GM12878 (cell line): ENCODE measurements at regions not wholly inside any gene's neighbourhood (a gene's known extent, or its start where the extent isn't known, plus 50 kb on each side); places are given as distances from the start of the nearest gene placed in this dataset.

Source experiments
- ATAC-seq: fragments of 200-7000 bp; cut with Tn5 transposase; 3 replicates; pipeline ENCODE4 v1.9.1; 2020; ENCODE audit warnings: mild to moderate bottlenecking, moderate library complexity
- BruUV-seq: library from RNA; stranded (reverse); fragments of 400-500 nt; replicated peaks from 2 replicates; lab custom pipeline; 2021; lab: Mats Ljungman, UMichigan
- CTCF ChIA-PET: fragments of 300-600 bp; sonication (Branson Sonifier 250); formaldehyde crosslinking; extraction: SDS; loops from one replicate; lab custom pipeline; 2021; ENCODE audit warnings: inconsistent platforms; lab: Yijun Ruan, JAX
- POLR2A ChIA-PET: fragments of 350-600 bp; formaldehyde crosslinking; extraction: SDS; loops from one replicate; lab custom pipeline; 2021; ENCODE audit warnings: inconsistent platforms; lab: Charles Lee
- RAD21 ChIA-PET: fragments of 300-600 bp; sonication (Branson Sonifier 250); formaldehyde crosslinking; loops from one replicate; lab custom pipeline; 2023; ENCODE audit warnings: antibody characterized with exemption; ENCODE audit not compliant: unreplicated experiment; lab: Charles Lee
- SMC1A ChIA-PET: fragments of 300-600 bp; sonication (Branson Sonifier 250); formaldehyde crosslinking; loops from one replicate; lab custom pipeline; 2023; ENCODE audit not compliant: unreplicated experiment, uncharacterized antibody; lab: Charles Lee
- DNase-seq: peaks from one replicate; pipeline ENCODE4 v3.0.0-alpha.2; 2011; ENCODE audit warnings: low read depth, low spot score
- FAIRE-seq: peaks from 3 replicates; lab custom pipeline; 2011; peaks lifted over from hg19 to GRCh38; lab: Jason Lieb, UNC
- H2AFZ ChIP-seq: 2 replicates; pipeline ENCODE4 v1.6.0; 2011; ENCODE audit warnings: low read depth, low read length, control low read depth; ENCODE audit not compliant: control insufficient read depth
- H3K27ac ChIP-seq: 2 replicates; pipeline ENCODE4 v1.5.1; 2011; ENCODE audit warnings: control low read depth; ENCODE audit not compliant: control insufficient read depth, insufficient read depth
- H3K27me3 ChIP-seq, 2 experiments: replicated peaks in 1 of 2; 2 replicates each; pipeline versions ENCODE4 v1.6.0 to v1.6.1; 2011; ENCODE audit warnings: low read length in 1 of 2; ENCODE audit not compliant: control insufficient read depth in 2 of 2, insufficient read depth in 2 of 2
- H3K36me3 ChIP-seq, 2 experiments: 2 replicates each; pipeline ENCODE4 v1.5.1; 2011; ENCODE audit warnings: low read length in 1 of 2; ENCODE audit not compliant: control insufficient read depth in 2 of 2, insufficient read depth in 2 of 2
- H3K4me1 ChIP-seq: 2 replicates; pipeline ENCODE4 v1.6.1; 2011; ENCODE audit warnings: mild to moderate bottlenecking, low read length, moderate library complexity, mixed read lengths; ENCODE audit not compliant: control insufficient read depth, insufficient read depth
- H3K4me2 ChIP-seq: 2 replicates; pipeline ENCODE4 v1.6.0; 2011; ENCODE audit warnings: control low read depth; ENCODE audit not compliant: control insufficient read depth, insufficient read depth
- H3K4me3 ChIP-seq: fragments of 200-600 bp; sonication (generic); 2 replicates; pipeline ENCODE4 v1.5.1; 2016
- H3K79me2 ChIP-seq: 2 replicates; pipeline ENCODE4 v1.6.0; 2011; ENCODE audit warnings: low read length; ENCODE audit not compliant: control insufficient read depth, insufficient read depth
- H3K9ac ChIP-seq: 2 replicates; pipeline ENCODE4 v1.8.0; 2011; ENCODE audit warnings: low read length, control low read depth, mixed read lengths; ENCODE audit not compliant: control insufficient read depth, insufficient read depth
- H3K9me3 ChIP-seq: replicated peaks from 3 replicates; pipeline ENCODE4 v1.5.1; 2011; ENCODE audit warnings: mild to moderate bottlenecking, low read length; ENCODE audit not compliant: control insufficient read depth, insufficient read depth
- H4K20me1 ChIP-seq: 2 replicates; pipeline ENCODE4 v1.6.0; 2011; ENCODE audit not compliant: control insufficient read depth, insufficient read depth
- EED ChIP-seq: sonication (generic); IDR thresholded peaks from 2 replicates; pipeline ENCODE4 v1.6.1; 2016; ENCODE audit warnings: antibody characterized with exemption, low read depth
- EGR1 ChIP-seq, 2 experiments: IDR thresholded peaks; 1 replicate in 1 of 2; 2 replicates in 1 of 2; pipeline ENCODE4 v1.6.1; 2011 to 2012; ENCODE audit warnings: low read depth in 2 of 2, low read length in 2 of 2, borderline replicate concordance in 1 of 2, mild to moderate bottlenecking in 1 of 2, moderate library complexity in 1 of 2
- ETV6 ChIP-seq, 2 experiments: fragments of 450-650 bp in 1 of 2; IDR thresholded peaks in 1 of 2; conservative IDR thresholded peaks in 1 of 2; 2 replicates each; pipeline ENCODE4 v1.6.1; 2014; ENCODE audit warnings: antibody characterized with exemption in 1 of 2, borderline replicate concordance in 1 of 2, low read depth in 1 of 2, mild to moderate bottlenecking in 1 of 2, moderate library complexity in 1 of 2
- FOS ChIP-seq: IDR thresholded peaks from 3 replicates; pipeline ENCODE4 v1.6.1; 2011; ENCODE audit warnings: borderline replicate concordance; ENCODE audit not compliant: insufficient read length; ENCODE audit errors: extremely low read depth
- HDAC2 ChIP-seq: fragments of 200-600 bp; sonication (generic); IDR thresholded peaks from 2 replicates; pipeline ENCODE4 v1.6.1; 2017
- MTA3 ChIP-seq: IDR thresholded peaks from 2 replicates; pipeline ENCODE4 v1.6.1; 2012; ENCODE audit warnings: low read length, inconsistent platforms, borderline replicate concordance
- NR2C1 ChIP-seq: fragments of 450-650 bp; IDR thresholded peaks from 2 replicates; pipeline ENCODE4 v1.6.1; 2017; ENCODE audit warnings: antibody characterized with exemption, mild to moderate bottlenecking, moderate library complexity
- SREBF2 ChIP-seq: IDR thresholded peaks from 2 replicates; pipeline ENCODE4 v1.6.1; 2012; ENCODE audit warnings: mild to moderate bottlenecking, low read length
- TAF1 ChIP-seq: IDR thresholded peaks from 2 replicates; pipeline ENCODE4 v1.6.1; 2011; ENCODE audit warnings: mild to moderate bottlenecking, low read depth, low read length, borderline replicate concordance
- ZNF274 ChIP-seq: IDR thresholded peaks from one replicate; pipeline ENCODE4 v1.8.0; 2011; ENCODE audit not compliant: insufficient read length, insufficient read depth
- ZSCAN29 ChIP-seq: fragments of 450-650 bp; IDR thresholded peaks from 2 replicates; pipeline ENCODE4 v1.6.1; 2017; ENCODE audit warnings: mild to moderate bottlenecking, moderate library complexity
- WGBS: methylation state at CpG from one replicate; pipeline ENCODE4 v1.1.6; 2016; ENCODE audit warnings: low lambda C conversion rate; ENCODE audit not compliant: insufficient replicate concordance, insufficient coverage; ENCODE audit errors: missing lambda C conversion rate; 5-methylcytosine and 5-hydroxymethylcytosine counted together
- in situ Hi-C: fragments of 300-500 bp; cut with MboI; formaldehyde crosslinking; loops from 9 replicates; pipeline ENCODE4 v1.14.3; 2018; ENCODE audit warnings: mixed read lengths
- intact Hi-C: fragments of 100-400 bp; cut with micrococcal nuclease; formaldehyde crosslinking; loops from one replicate; pipeline ENCODE4 v1.14.2; 2022; ENCODE audit not compliant: unreplicated experiment
- TF ChIP-seq, protein P1 (sequence below): fragments of 450-650 bp; IDR thresholded peaks from 2 replicates; pipeline ENCODE4 v1.6.1; 2017; ENCODE audit warnings: borderline replicate concordance
- TF ChIP-seq, protein P2 (sequence below): fragments of 450-650 bp; IDR thresholded peaks from 2 replicates; pipeline ENCODE4 v1.6.1; 2017; ENCODE audit warnings: mild to moderate bottlenecking, low read depth, inconsistent platforms; ENCODE audit not compliant: poor library complexity, severe bottlenecking
- TF ChIP-seq, protein P3 (sequence below): IDR thresholded peaks from 2 replicates; pipeline ENCODE4 v1.6.1; 2011; ENCODE audit warnings: mild to moderate bottlenecking, low read depth, low read length, moderate library complexity; ENCODE audit not compliant: insufficient replicate concordance
- TF ChIP-seq, protein P4 (sequence below): fragments of 450-650 bp; IDR thresholded peaks from 2 replicates; pipeline ENCODE4 v1.6.1; 2017; ENCODE audit warnings: mild to moderate bottlenecking, moderate library complexity

DNA sequence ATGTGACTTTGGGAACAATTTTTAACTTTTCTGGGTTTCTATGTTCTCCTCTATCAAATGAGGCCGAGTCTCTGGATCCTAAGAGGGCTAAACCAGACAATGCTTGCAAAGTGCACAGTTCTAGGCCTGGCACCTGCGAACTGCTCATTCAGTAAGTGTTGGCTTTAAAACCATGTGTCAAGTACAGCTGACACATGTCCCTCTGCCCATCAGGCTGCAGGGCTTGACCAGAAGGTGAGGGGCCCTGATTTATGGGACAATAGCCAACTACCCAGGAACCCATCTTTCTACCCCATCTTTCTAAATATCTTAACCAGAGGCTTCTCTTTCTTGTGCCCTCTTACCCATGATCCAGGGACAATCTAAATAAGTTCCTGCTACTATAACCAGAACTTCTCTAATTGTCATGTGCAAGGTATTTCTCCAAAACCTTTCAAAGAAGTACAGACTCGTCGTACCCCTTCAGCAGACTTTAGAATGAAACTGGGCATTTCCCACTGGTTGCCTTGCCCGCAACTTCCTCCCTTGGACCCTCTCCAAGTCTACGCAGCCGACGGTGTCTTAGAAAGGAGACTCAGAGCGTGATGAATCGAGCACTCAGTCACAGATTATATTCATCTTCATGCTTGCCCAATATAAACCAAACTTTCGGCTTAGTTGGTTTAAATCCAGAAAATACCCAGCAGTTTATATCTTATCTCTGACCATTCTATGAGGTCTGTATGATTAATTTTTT lies 69.8 kb upstream of the STEAP1B start:
- no TSS peak for BruUV-seq
- Histone ChIP-seq H3K4me2 (no peak overlapping the region), H3K36me3 (no peaks in the 10 kb centered on the region), H3K9ac (no peak overlapping the region), H2AFZ (no peak overlapping the region), H4K20me1 (no peaks in the 10 kb centered on the region; the same call in 1 of the 2 replicates), H3K9me3 (no peaks in the 10 kb centered on the region), H3K4me3 (no peak overlapping the region), H3K27me3 (peaks cover 0 to 1% of the 10 kb centered on the region in 2 experiments; a peak in 1 of 4 replicates), H3K27ac (no peak overlapping the region), H3K4me1 (peaks cover 17% of the 10 kb centered on the region), H3K79me2 (no peaks in the 10 kb centered on the region)
- RAD21 ChIA-PET: no interaction called here
- DNase-seq (no peak), FAIRE-seq (no peak), ATAC-seq (no peak)
- WGBS: 30% methylated on average over 11 of the region's 11 CpGs
- intact Hi-C loops: no loop called here
- POLR2A ChIA-PET: no interaction called here
- SMC1A ChIA-PET: no interaction called here
- in situ Hi-C loops: no loop called here
- CTCF ChIA-PET: interaction anchor here (2.8 kb wide), 1 partner anchor 9 kb away, joined by 10 read pairs; no protein-coding TSS in a partner anchor
- TF ChIP-seq ZSCAN29 (no peak), ZNF274 (no peak), MTA3 (no peak), NR2C1 (no peak), EED (no peak), ETV6 (conservative IDR thresholded peaks at IDR 0.05 in 1 of 2, IDR thresholded peaks at IDR 0.05 in 1 of 2; ENCODE audit: borderline replicate concordance in 1 of 2, low read depth in 1 of 2) (no peak), SREBF2 (no peak), FOS (no peak), EGR1 (IDR thresholded peaks at IDR 0.05; ENCODE audit: borderline replicate concordance in 1 of 2, low read depth in 2 of 2, low read length in 2 of 2) (no peak), HDAC2 (no peak), TAF1 (no peak)
- TF ChIP-seq, protein P1, sequence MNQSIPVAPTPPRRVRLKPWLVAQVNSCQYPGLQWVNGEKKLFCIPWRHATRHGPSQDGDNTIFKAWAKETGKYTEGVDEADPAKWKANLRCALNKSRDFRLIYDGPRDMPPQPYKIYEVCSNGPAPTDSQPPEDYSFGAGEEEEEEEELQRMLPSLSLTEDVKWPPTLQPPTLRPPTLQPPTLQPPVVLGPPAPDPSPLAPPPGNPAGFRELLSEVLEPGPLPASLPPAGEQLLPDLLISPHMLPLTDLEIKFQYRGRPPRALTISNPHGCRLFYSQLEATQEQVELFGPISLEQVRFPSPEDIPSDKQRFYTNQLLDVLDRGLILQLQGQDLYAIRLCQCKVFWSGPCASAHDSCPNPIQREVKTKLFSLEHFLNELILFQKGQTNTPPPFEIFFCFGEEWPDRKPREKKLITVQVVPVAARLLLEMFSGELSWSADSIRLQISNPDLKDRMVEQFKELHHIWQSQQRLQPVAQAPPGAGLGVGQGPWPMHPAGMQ: no peak
- TF ChIP-seq, protein P2, sequence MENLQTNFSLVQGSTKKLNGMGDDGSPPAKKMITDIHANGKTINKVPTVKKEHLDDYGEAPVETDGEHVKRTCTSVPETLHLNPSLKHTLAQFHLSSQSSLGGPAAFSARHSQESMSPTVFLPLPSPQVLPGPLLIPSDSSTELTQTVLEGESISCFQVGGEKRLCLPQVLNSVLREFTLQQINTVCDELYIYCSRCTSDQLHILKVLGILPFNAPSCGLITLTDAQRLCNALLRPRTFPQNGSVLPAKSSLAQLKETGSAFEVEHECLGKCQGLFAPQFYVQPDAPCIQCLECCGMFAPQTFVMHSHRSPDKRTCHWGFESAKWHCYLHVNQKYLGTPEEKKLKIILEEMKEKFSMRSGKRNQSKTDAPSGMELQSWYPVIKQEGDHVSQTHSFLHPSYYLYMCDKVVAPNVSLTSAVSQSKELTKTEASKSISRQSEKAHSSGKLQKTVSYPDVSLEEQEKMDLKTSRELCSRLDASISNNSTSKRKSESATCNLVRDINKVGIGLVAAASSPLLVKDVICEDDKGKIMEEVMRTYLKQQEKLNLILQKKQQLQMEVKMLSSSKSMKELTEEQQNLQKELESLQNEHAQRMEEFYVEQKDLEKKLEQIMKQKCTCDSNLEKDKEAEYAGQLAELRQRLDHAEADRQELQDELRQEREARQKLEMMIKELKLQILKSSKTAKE: no peak
- TF ChIP-seq, protein P3, sequence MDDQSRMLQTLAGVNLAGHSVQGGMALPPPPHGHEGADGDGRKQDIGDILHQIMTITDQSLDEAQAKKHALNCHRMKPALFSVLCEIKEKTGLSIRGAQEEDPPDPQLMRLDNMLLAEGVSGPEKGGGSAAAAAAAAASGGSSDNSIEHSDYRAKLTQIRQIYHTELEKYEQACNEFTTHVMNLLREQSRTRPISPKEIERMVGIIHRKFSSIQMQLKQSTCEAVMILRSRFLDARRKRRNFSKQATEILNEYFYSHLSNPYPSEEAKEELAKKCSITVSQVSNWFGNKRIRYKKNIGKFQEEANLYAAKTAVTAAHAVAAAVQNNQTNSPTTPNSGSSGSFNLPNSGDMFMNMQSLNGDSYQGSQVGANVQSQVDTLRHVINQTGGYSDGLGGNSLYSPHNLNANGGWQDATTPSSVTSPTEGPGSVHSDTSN: no peak
- TF ChIP-seq, protein P4, sequence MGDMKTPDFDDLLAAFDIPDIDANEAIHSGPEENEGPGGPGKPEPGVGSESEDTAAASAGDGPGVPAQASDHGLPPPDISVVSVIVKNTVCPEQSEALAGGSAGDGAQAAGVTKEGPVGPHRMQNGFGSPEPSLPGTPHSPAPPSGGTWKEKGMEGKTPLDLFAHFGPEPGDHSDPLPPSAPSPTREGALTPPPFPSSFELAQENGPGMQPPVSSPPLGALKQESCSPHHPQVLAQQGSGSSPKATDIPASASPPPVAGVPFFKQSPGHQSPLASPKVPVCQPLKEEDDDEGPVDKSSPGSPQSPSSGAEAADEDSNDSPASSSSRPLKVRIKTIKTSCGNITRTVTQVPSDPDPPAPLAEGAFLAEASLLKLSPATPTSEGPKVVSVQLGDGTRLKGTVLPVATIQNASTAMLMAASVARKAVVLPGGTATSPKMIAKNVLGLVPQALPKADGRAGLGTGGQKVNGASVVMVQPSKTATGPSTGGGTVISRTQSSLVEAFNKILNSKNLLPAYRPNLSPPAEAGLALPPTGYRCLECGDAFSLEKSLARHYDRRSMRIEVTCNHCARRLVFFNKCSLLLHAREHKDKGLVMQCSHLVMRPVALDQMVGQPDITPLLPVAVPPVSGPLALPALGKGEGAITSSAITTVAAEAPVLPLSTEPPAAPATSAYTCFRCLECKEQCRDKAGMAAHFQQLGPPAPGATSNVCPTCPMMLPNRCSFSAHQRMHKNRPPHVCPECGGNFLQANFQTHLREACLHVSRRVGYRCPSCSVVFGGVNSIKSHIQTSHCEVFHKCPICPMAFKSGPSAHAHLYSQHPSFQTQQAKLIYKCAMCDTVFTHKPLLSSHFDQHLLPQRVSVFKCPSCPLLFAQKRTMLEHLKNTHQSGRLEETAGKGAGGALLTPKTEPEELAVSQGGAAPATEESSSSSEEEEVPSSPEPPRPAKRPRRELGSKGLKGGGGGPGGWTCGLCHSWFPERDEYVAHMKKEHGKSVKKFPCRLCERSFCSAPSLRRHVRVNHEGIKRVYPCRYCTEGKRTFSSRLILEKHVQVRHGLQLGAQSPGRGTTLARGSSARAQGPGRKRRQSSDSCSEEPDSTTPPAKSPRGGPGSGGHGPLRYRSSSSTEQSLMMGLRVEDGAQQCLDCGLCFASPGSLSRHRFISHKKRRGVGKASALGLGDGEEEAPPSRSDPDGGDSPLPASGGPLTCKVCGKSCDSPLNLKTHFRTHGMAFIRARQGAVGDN: no peak
